ENCODE measurements at regions not wholly inside any gene's neighbourhood (a gene's known extent, or its start where the extent isn't known, plus 50 kb on each side); places are given as distances from the start of the nearest gene placed in this dataset.
"Not testable (repeated sequence)": the region's sequence is repeated elsewhere in the genome, so short reads cannot be mapped to it uniquely, and the experiment has no call there.

DNA sequence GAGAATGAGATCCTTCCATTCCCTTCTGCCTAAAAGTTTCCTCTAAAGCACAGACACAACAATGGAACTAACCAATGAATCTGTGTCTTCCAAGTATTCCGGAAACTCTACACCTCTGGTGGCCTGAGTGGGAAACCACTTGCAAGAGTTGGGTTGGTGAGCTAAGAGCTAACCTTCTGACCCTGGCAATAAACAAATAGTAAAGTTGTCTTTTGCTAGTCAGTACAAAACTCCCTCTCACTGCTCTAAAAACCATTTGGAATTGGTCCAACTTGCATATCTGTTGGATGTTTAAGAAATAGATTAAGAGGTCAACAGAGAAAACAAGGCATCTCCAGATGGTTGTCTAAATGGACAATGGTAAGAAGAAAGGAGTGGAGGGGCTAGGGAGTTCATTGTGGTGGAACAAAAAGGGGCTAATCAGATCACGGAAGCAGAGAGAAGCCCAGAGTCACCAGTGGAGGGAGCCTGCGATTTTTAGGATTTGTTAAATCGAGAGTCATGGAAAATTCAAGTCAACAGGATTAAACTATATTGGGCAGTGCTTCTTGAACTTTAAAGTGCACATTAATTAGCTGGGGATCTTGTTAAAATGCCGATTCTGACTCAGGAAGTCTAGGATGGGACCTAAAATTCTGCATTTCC, 192.3 kb downstream of the EVX1 start:
- TF ChIP-seq CTCF (IDR thresholded peaks at IDR 0.05; ENCODE audit: low read depth, low read length, missing control alignments): no peak
- in situ Hi-C loops (cut with HindIII; ENCODE audit: low sequenced_read_pairs): no loop called here
- H3K4me3 ChIP-seq (ENCODE audit: low read depth, low read length): no peak overlapping the region
- DNase-seq (ENCODE audit: low read depth): no peak

DNA sequence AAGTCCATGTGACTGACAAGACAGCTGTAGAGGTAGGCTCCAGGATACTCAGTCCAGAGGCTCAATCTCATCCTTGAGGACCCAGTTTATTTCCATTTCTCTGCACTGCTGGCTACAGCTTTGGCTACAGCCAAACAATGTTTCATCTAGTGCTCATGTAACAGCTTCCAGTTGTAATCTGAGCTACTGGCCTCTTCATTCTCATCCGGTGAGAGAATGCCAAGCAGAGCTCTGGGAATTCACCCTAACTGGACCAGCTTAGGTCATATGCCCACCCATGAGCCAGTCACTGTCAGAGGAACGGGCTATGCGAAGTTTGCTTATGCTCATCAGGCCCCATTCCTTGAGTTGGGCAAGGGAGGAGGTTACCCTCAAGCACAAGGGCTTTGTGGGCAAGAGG, 192.9 kb downstream of the EVX1 start:
- TF ChIP-seq CTCF (IDR thresholded peaks at IDR 0.05; ENCODE audit: low read depth, low read length, missing control alignments): no peak
- H3K4me3 ChIP-seq (ENCODE audit: low read depth, low read length): no peak overlapping the region
- in situ Hi-C loops (cut with HindIII; ENCODE audit: low sequenced_read_pairs): no loop called here
- no peak for DNase-seq (ENCODE audit: low read depth)

GRCh38 chr7:27438881-27439589, 196.4 kb downstream of the EVX1 start:
- DNase-seq (ENCODE audit: low read depth): no peak
- in situ Hi-C loops (cut with HindIII; ENCODE audit: low sequenced_read_pairs): no loop called here
- no peak overlapping the region for H3K4me3 ChIP-seq (ENCODE audit: low read depth, low read length)
- no peak for TF ChIP-seq CTCF (IDR thresholded peaks at IDR 0.05; ENCODE audit: low read depth, low read length, missing control alignments)

DNA sequence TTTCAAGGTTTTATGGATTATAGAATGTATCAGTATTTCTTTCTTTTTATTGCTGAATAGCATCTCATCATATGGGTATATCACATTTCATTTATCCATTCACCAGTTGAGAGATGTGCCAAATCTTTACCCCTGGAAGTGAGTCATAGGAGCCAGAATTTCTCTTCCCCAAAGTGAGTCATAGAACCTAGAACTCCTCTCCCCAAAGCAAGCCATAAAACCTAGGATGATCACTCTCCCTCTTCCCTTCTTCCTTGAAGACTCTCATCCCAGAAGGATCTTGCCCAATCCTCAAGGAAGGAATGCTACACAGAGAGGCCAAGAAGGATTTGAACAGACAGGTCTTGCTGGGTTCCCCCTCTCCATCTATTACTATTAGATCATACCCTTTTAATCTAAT, 199.9 kb downstream of the EVX1 start:
- no peak for DNase-seq (ENCODE audit: low read depth)
- in situ Hi-C loops (cut with HindIII; ENCODE audit: low sequenced_read_pairs): no loop called here
- H3K4me3 ChIP-seq (ENCODE audit: low read depth, low read length): no peak overlapping the region
- TF ChIP-seq CTCF (IDR thresholded peaks at IDR 0.05; ENCODE audit: low read depth, low read length, missing control alignments): no peak

GRCh38 chr7:27449046-27449445, 206.4 kb downstream of the EVX1 start:
- H3K4me3 ChIP-seq (ENCODE audit: low read depth, low read length); DNase-seq (ENCODE audit: low read depth); in situ Hi-C loops (cut with HindIII; ENCODE audit: low sequenced_read_pairs): not testable (repeated sequence)

DNA sequence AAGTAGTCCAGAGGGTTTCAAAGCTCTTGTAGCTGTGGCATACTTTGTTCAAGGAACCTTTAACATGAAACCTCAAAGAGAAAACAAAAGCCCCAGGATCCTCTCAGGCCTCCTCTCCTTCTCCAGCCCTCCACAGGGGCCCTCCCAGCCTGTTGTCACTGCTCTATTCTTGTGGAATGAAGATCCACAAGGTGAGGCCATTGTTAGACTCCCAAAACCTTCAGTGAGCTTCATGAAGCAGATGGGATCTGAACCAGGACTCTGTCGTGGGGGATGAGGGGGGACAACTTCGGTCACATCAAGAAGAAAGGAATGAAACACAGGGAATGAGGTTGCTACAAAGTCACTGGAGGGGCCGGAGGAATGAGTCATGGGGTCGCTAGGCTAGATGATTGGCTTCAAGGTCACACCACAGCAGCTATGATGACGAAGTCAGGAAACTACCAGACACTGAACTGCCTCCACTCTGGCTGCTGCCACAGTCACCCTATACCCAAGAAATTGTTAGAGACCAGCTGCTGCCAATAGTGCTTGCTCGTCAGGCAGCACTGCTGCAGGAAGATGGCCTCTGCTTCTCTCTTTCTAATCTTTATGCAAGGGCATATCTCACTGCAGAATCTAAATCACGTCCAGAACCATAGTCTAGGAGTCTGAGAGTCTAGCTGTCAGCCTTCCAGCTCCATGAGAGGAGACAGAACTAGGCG, 208.8 kb downstream of the HIBADH start:
- no peak for DNase-seq (ENCODE audit: low read depth)
- no peak for TF ChIP-seq CTCF (IDR thresholded peaks at IDR 0.05; ENCODE audit: low read depth, low read length, missing control alignments)
- no peak overlapping the region for H3K4me3 ChIP-seq (ENCODE audit: low read depth, low read length)
- in situ Hi-C loops (cut with HindIII; ENCODE audit: low sequenced_read_pairs): no loop called here

- in situ Hi-C loops (cut with HindIII; ENCODE audit: low sequenced_read_pairs); H3K4me3 ChIP-seq (ENCODE audit: low read depth, low read length); DNase-seq (ENCODE audit: low read depth): not testable (repeated sequence)
Measured at GRCh38 chr7:27457120-27457519, 205.6 kb downstream of the HIBADH start.

DNA sequence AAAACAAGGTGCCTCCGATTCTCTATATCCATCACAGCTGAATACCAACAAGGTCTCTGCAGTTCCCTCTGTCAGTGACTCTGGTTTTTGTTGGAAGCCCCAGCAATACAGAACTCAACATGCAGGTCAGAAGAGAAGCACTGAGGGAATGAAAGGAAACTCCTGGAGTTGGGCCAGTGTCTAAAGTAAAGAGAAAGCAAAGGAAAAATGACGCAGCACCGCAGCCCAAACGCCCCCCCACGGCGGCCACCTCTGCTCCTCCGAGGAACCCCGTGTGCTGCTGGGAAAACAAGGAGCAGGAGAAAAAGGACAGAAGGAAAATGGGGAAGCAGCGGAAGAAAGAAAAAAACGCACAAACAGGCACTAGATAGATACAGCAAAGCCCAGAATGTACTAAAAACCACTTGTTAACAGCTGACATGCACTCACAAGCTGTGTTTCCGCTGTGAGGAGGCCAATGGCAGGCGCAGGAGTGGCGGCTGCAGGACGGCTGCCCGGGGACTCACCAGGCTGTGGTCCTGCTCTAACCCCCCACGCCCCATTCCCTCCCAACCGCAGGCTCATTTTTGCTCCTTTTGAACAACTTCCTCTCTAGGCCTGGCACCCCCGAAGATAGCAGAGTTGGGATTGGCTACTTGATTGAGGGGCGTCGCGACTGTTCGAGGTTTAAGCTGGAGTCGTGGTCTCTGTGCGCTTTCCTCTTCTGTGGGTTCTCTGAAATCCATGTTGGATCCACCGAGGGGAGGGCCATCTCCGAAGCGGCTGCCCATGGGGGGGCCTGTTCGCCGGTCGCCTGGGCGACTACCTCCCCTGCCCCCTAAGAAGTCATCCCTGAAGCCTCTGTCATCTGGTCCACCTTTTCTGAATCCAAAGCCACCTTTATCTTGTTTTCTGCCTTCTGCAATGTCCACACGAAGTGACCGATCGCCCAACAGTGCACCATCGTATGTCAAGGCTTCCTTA, 204.8 kb downstream of the HIBADH start:
- DNase-seq (ENCODE audit: low read depth); in situ Hi-C loops (cut with HindIII; ENCODE audit: low sequenced_read_pairs); H3K4me3 ChIP-seq (ENCODE audit: low read depth, low read length): not testable (repeated sequence)

Measured in astrocyte of the cerebellum (primary cell).